ENCODE measurements at regions not wholly inside any gene's neighbourhood (a gene's known extent, or its start where the extent isn't known, plus 50 kb on each side); places are given as distances from the start of the nearest gene placed in this dataset.

DNA sequence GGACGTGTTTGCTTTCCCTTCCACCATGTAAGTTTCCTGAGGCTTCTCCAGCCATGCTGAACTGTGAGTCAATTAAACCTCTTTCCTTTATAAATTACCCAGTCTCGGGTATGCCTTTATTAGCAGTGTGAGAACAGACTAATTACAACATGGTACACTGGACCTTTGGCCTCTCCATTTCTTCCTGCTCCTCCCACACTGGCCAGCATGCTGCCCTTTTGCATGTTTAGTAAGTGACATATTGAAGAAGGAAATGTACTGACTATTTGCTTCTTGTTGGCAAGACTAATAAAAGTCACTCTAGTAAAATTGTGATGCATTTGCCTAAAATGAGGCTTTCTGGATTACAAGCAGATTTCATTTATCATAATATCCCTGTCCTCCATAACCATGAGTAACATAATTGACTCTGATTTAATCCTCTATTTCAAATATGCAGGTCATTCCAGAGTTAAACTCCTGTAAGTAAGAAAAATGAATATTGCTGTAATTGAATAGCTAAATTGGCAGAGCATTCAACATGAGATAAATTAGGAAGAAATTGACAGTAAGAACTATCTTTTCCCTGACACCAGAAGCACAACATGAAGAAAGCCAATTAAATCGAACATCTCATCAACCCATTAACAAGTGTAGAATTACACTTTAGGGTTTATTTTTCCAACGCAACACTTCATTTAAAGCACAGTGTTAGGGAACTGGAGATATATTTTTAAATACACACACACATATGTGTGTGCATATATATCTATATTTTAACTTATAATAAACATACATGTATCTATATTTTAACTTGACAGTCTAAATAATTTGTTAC, 427.8 kb upstream of the ZP4 start:
- H3K4me3 ChIP-seq (replicated peaks; ENCODE audit: low read depth, low read length): no peak overlapping the region
- TF ChIP-seq, protein P1, sequence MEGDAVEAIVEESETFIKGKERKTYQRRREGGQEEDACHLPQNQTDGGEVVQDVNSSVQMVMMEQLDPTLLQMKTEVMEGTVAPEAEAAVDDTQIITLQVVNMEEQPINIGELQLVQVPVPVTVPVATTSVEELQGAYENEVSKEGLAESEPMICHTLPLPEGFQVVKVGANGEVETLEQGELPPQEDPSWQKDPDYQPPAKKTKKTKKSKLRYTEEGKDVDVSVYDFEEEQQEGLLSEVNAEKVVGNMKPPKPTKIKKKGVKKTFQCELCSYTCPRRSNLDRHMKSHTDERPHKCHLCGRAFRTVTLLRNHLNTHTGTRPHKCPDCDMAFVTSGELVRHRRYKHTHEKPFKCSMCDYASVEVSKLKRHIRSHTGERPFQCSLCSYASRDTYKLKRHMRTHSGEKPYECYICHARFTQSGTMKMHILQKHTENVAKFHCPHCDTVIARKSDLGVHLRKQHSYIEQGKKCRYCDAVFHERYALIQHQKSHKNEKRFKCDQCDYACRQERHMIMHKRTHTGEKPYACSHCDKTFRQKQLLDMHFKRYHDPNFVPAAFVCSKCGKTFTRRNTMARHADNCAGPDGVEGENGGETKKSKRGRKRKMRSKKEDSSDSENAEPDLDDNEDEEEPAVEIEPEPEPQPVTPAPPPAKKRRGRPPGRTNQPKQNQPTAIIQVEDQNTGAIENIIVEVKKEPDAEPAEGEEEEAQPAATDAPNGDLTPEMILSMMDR (IDR thresholded peaks at IDR 0.05; ENCODE audit: low read length, missing control alignments): no peak
- no peak for DNase-seq (ENCODE audit: low read depth)

DNA sequence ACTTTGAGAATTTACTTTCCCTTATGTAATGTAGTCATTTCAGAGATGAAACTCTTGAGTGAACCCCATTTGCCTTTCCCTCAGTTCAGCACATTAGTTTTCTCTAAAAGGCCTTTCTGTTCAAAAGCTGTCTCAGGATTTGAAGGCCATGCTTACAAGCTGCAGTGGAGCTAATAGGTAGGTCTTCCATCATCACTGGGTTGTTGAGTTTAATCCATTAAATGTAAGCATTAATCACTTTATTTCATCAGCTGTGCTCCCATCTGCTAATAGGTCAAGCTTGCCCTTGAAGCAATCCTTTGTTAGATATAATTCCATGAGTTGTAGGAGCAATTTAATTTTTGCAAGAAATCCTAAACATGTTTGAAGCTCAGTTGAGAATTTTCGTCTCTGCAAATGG, 422.2 kb upstream of the ZP4 start:
- TF ChIP-seq, protein P1 (IDR thresholded peaks at IDR 0.05; ENCODE audit: low read length, missing control alignments): no peak
- H3K4me3 ChIP-seq (replicated peaks; ENCODE audit: low read depth, low read length): no peak overlapping the region
- DNase-seq (ENCODE audit: low read depth): no peak

GRCh38 chr1:238306411-238306810, 415.7 kb upstream of the ZP4 start:
- TF ChIP-seq, protein P1 (IDR thresholded peaks at IDR 0.05; ENCODE audit: low read length, missing control alignments): no peak
- DNase-seq (ENCODE audit: low read depth): no peak
- H3K4me3 ChIP-seq (replicated peaks; ENCODE audit: low read depth, low read length): no peak overlapping the region

GRCh38 chr1:238302646-238303045, 411.9 kb upstream of the ZP4 start:
- no peak overlapping the region for H3K4me3 ChIP-seq (replicated peaks; ENCODE audit: low read depth, low read length)
- DNase-seq (ENCODE audit: low read depth): no peak
- TF ChIP-seq, protein P1 (IDR thresholded peaks at IDR 0.05; ENCODE audit: low read length, missing control alignments): no peak

- no peak for DNase-seq (ENCODE audit: low read depth)
- TF ChIP-seq, protein P1 (IDR thresholded peaks at IDR 0.05; ENCODE audit: low read length, missing control alignments): no peak
- no peak overlapping the region for H3K4me3 ChIP-seq (replicated peaks; ENCODE audit: low read depth, low read length)
These were observed 405.6 kb upstream of the ZP4 start for GRCh38 chr1:238296371-238296770.

- no peak for DNase-seq (ENCODE audit: low read depth)
- H3K4me3 ChIP-seq (replicated peaks; ENCODE audit: low read depth, low read length): no peak overlapping the region
- TF ChIP-seq, protein P1 (IDR thresholded peaks at IDR 0.05; ENCODE audit: low read length, missing control alignments): no peak
These were observed 402.4 kb upstream of the ZP4 start for GRCh38 chr1:238293075-238293474.

- DNase-seq (ENCODE audit: low read depth): no peak
- H3K4me3 ChIP-seq (replicated peaks; ENCODE audit: low read depth, low read length): no peak overlapping the region
- TF ChIP-seq, protein P1 (IDR thresholded peaks at IDR 0.05; ENCODE audit: low read length, missing control alignments): no peak
These were observed 390.7 kb upstream of the ZP4 start for GRCh38 chr1:238281418-238281817.

All from fibroblast of pulmonary artery (primary cell).